ENCODE measurements at regions not wholly inside any gene's neighbourhood (a gene's known extent, or its start where the extent isn't known, plus 50 kb on each side); places are given as distances from the start of the nearest gene placed in this dataset.
"Not testable (repeated sequence)": the region's sequence is repeated elsewhere in the genome, so short reads cannot be mapped to it uniquely, and the experiment has no call there.

DNA sequence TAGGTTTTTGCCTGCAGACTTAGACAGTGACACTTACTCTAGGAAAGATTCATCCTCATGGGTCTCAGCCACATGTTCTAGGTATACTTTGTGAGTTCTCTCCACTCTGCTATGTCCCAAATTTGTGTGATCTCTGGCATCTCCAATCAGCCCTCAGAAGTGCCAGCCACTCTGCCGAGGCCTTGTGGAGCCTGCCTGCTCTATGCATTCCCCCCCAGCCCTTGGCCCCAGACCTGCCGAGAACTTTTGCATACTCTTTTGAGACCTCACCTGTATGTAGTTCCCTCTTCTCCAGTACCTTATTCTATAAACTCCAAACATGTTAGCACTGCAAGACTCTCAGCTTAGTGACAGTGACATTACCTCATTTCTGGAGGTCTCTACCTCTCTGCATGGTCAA is 2170.5 kb upstream of the DEFB115 start:
- H3K4me3 ChIP-seq, result no peak overlapping the region
- DNase-seq (ENCODE audit: low spot score), result no peak
- H3K27ac ChIP-seq, result no peak overlapping the region
- TF ChIP-seq CTCF (IDR thresholded peaks at IDR 0.05), result no peak

- H3K27ac ChIP-seq; H3K4me3 ChIP-seq; DNase-seq (ENCODE audit: low spot score): not testable (repeated sequence)
Measured at GRCh38 chr20:29087887-29088286, 2169.6 kb upstream of the DEFB115 start.

- not testable (repeated sequence) for DNase-seq (ENCODE audit: low spot score); H3K27ac ChIP-seq; H3K4me3 ChIP-seq
Measured at GRCh38 chr20:29088472-29088871, 2169.0 kb upstream of the DEFB115 start.

DNA sequence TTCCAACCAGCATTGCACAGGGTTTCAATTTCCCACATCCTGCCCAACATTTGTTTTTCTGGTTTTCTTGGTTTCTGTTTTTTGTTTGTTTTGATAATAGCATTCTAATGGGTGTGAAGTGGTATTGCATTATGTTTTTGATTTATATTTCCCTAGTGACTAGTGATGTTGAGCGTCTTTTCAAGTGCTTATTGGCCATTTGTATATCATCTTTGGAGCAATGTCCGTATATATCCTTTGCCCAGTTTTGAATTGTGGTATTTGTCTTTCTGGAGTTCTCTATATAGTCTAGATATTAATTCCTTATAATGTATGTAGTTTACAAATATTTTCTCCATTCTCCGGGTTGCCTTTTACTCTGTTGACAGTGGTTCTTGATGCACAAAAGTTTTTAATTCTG is 2168.1 kb upstream of the DEFB115 start:
- not testable (repeated sequence) for DNase-seq (ENCODE audit: low spot score); H3K4me3 ChIP-seq; H3K27ac ChIP-seq

DNA sequence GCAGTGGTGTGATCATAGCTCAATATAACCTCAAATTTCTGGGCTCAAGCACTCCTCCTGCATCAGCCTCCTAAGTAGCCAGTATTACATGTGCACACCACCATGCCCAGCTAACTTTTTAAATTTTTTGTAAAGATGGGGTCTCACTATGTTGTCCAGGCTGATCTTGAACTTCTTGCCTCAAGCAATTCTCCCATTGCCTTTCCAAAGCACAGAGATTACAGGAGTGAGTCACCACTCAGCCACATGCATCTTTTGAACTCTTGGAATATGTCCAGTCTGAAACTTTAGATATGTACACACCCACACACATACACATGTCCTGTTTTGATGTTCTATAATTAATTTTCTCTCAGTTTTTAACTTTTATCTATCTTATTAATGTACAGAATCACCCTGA is 2163.5 kb upstream of the DEFB115 start:
- DNase-seq (ENCODE audit: low spot score); H3K4me3 ChIP-seq; H3K27ac ChIP-seq: not testable (repeated sequence)

GRCh38 chr20:29096695-29097094 is 2160.8 kb upstream of the DEFB115 start:
- not testable (repeated sequence) for H3K4me3 ChIP-seq; H3K27ac ChIP-seq; DNase-seq (ENCODE audit: low spot score)

GRCh38 chr20:29107884-29108283 is 2149.6 kb upstream of the DEFB115 start:
- H3K4me3 ChIP-seq; DNase-seq (ENCODE audit: low spot score); H3K27ac ChIP-seq: not testable (repeated sequence)

- not testable (repeated sequence) for H3K27ac ChIP-seq; DNase-seq (ENCODE audit: low spot score); H3K4me3 ChIP-seq
Measured at GRCh38 chr20:29109386-29109785, 2148.1 kb upstream of the DEFB115 start.

- H3K4me3 ChIP-seq; H3K27ac ChIP-seq; DNase-seq (ENCODE audit: low spot score): not testable (repeated sequence)
Measured at GRCh38 chr20:29115097-29115496, 2142.4 kb upstream of the DEFB115 start.

DNA sequence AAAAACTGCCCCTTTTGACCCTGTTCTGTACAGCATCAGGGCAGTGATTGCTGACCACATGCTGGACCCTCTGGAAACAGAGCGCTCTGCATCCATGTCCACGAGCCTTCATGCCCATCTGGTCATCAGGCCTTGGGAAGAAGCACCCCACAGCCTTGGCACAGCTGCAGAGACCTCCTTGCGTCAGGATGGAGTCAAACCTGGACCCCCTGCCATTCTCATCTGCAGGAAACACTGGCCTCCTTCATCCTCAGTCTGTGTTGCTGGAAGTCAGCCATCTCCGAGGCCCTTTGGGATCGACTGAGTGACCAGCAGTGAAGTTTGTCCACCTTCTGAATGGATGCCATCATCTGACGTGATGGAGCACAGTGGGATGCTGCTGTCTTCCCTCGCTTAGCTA is 2138.3 kb upstream of the DEFB115 start:
- Histone ChIP-seq H3K4me3 (no peak overlapping the region), H3K27ac (no peak overlapping the region)
- no peak for DNase-seq (ENCODE audit: low spot score)
- TF ChIP-seq CTCF (IDR thresholded peaks at IDR 0.05), result no peak

- not testable (repeated sequence) for H3K27ac ChIP-seq; H3K4me3 ChIP-seq; DNase-seq (ENCODE audit: low spot score)
Measured at GRCh38 chr20:29119684-29120083, 2137.8 kb upstream of the DEFB115 start.

GRCh38 chr20:29120088-29120487 is 2137.4 kb upstream of the DEFB115 start:
- not testable (repeated sequence) for DNase-seq (ENCODE audit: low spot score); H3K4me3 ChIP-seq; H3K27ac ChIP-seq

- H3K4me3 ChIP-seq, H3K27ac ChIP-seq: not testable (repeated sequence)
- DNase-seq (ENCODE audit: low spot score), result peak; percentile 72
Measured at GRCh38 chr20:29120575-29120974, 2136.9 kb upstream of the DEFB115 start.

GRCh38 chr20:29122784-29123183 is 2134.7 kb upstream of the DEFB115 start:
- not testable (repeated sequence) for DNase-seq (ENCODE audit: low spot score); H3K27ac ChIP-seq; H3K4me3 ChIP-seq
